Kidney (tissue), 13 donors: ENCODE measurements at regions not wholly inside any gene's neighbourhood (a gene's known extent, or its start where the extent isn't known, plus 50 kb on each side); places are given as distances from the start of the nearest gene placed in this dataset.
A peak's percentile ranks its signal among the peaks of the same experiment; 100 is the strongest.

Experiments
- DNase-seq, 5 donors: peaks; one replicate each; pipeline ENCODE4 v3.0.0-alpha.2; 2013 to 2020
- FAIRE-seq: peaks from 2 replicates; lab custom pipeline; 2012; peaks lifted over from hg19 to GRCh38; lab: Jason Lieb, UNC
- H3K27ac ChIP-seq, 2 donors: one replicate each; pipeline ENCODE4 v1.7.0; 2013; ENCODE audit warnings: low read depth in 2 of 2, low read length in 2 of 2, inconsistent platforms in 1 of 2
- H3K27me3 ChIP-seq: one replicate; pipeline ENCODE4 v1.7.1; 2013; ENCODE audit warnings: low read length, inconsistent platforms; ENCODE audit not compliant: control insufficient read depth, insufficient read depth
- H3K36me3 ChIP-seq, 3 donors: one replicate each; pipeline versions ENCODE4 v1.7.0 to v1.7.1; 2013; ENCODE audit warnings: low read length in 3 of 3, control low read depth in 1 of 3, inconsistent platforms in 1 of 3; ENCODE audit not compliant: insufficient read depth in 3 of 3, control insufficient read depth in 2 of 3
- H3K4me1 ChIP-seq, 3 donors: one replicate each; pipeline versions ENCODE4 v1.7.0 to v1.7.1; 2013; ENCODE audit warnings: low read length in 3 of 3, inconsistent platforms in 1 of 3, low read depth in 1 of 3; ENCODE audit not compliant: control insufficient read depth in 2 of 3, insufficient read depth in 2 of 3
- H3K4me3 ChIP-seq, 3 donors: one replicate each; pipeline versions ENCODE4 v1.7.0 to v1.8.1; 2013; ENCODE audit warnings: low read length in 3 of 3, control low read depth in 1 of 3, inconsistent platforms in 1 of 3
- H3K9ac ChIP-seq, 3 donors: one replicate each; pipeline versions ENCODE4 v1.7.0 to v1.7.1; 2013; ENCODE audit warnings: low read length in 3 of 3, control low read depth in 1 of 3, inconsistent platforms in 1 of 3
- H3K9me3 ChIP-seq, 3 donors: one replicate each; pipeline versions ENCODE4 v1.7.0 to v1.7.1; 2013; ENCODE audit warnings: low read length in 3 of 3, control low read depth in 1 of 3, inconsistent platforms in 1 of 3; ENCODE audit not compliant: control insufficient read depth in 2 of 3, insufficient read depth in 1 of 3
- CTCF ChIP-seq: IDR thresholded peaks from 3 replicates; pipeline ENCODE4 v1.5.1; 2012; ENCODE audit warnings: mild to moderate bottlenecking, moderate library complexity, borderline replicate concordance; ENCODE audit not compliant: insufficient read depth; ENCODE audit errors: extremely low read depth
- intact Hi-C: fragments of 100-400 bp; cut with DNase I; formaldehyde crosslinking; loops from one replicate; pipeline ENCODE4 v1.11.1; 2022
- donor health status: control.
- donor health status: control.
- donor health status: control.
- donor health status: control.
- donor health status: control.
- donor health status: DM: yes; HTN: yes; CAD: no.
- donor health status: Normal renal cell carcinoma (clear cell type).

GRCh38 chr9:89902450-89903140, 297.8 kb downstream of the GADD45G start:
- TF ChIP-seq CTCF: no peak
- peak in 2 of 5 donors; percentile 19 to 66 for DNase-seq
- Histone ChIP-seq H3K27me3 (no peaks in the 10 kb centered on the region), H3K9me3 (no peaks in the 10 kb centered on the region), H3K4me1 (peaks cover 0 to 4% (median 0%) of the 10 kb centered on the region in 3 donors), H3K4me3 (no peak overlapping the region), H3K9ac (no peak overlapping the region), H3K36me3 (no peaks in the 10 kb centered on the region), H3K27ac (no peak overlapping the region)
- FAIRE-seq: no peak
- intact Hi-C loops: no loop called here

GRCh38 chr9:89903141-89903475, 298.3 kb downstream of the GADD45G start:
- Histone ChIP-seq H3K27me3 (no peaks in the 10 kb centered on the region), H3K4me3 (no peak overlapping the region), H3K4me1 (peaks cover 0 to 4% (median 0%) of the 10 kb centered on the region in 3 donors), H3K9ac (no peak overlapping the region), H3K9me3 (no peaks in the 10 kb centered on the region), H3K27ac (no peak overlapping the region), H3K36me3 (no peaks in the 10 kb centered on the region)
- FAIRE-seq: no peak
- TF ChIP-seq CTCF: no peak
- intact Hi-C loops: no loop called here
- DNase-seq: no peak

GRCh38 chr9:89905606-89906338, 301.0 kb downstream of the GADD45G start:
- FAIRE-seq (no peak), DNase-seq (no peak)
- intact Hi-C loops: no loop called here
- no peak for TF ChIP-seq CTCF
- Histone ChIP-seq H3K9me3 (no peaks in the 10 kb centered on the region), H3K27me3 (no peaks in the 10 kb centered on the region), H3K9ac (no peak overlapping the region), H3K36me3 (no peaks in the 10 kb centered on the region), H3K4me3 (no peak overlapping the region), H3K4me1 (peaks cover 0 to 4% (median 0%) of the 10 kb centered on the region in 3 donors), H3K27ac (no peak overlapping the region)
